Activated naive CD4-positive, alpha-beta T cell treated with Interleukin-2 at 50 U/mL for 16 hours (primary cell): ENCODE measurements at regions not wholly inside any gene's neighbourhood (a gene's known extent, or its start where the extent isn't known, plus 50 kb on each side); places are given as distances from the start of the nearest gene placed in this dataset.
"Not testable (repeated sequence)": the region's sequence is repeated elsewhere in the genome, so short reads cannot be mapped to it uniquely, and the experiment has no call there.

Source experiments
- DNase-seq: peaks from one replicate; pipeline ENCODE4 v3.0.0-alpha.2; 2020

DNA sequence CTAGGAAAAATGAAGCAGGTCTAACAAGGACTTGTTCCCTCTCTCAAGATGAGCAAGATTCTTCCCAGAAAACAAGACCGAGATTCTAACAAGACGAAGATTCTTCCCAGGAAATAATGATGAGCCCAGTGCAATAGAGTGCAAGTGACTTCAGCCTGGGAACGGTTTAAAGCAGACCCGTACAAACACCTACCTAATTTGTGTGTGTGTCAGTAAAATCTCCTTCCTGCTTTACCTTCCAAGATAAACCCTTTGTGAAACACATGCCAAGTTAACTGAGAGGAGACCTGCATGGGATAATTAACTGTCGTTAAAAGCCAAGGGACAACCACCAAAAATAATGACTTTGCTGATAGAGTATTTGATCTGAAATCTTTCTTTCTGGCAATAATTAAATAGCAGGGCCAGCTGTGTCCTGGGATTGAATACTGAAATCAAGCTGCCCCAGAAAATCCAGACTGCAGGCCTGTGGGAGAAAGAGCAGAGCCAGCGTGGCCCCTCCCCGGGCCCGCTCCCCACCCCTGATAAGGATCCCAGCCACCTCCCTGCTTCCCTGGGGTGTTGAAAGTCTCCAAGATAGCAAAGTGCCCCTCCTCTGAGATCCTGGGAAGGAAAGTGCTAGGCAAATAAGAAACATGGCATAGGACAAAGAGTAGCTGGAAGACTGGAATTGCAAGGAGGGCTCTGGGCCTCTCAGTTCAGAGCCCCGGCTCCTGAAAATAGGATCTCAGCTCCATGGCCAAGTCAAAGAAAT is 145.5 kb downstream of the CYP26B1 start:
- no peak for DNase-seq

- no peak for DNase-seq
Observed at GRCh38 chr2:72000110-72000509, 147.6 kb downstream of the CYP26B1 start.

DNA sequence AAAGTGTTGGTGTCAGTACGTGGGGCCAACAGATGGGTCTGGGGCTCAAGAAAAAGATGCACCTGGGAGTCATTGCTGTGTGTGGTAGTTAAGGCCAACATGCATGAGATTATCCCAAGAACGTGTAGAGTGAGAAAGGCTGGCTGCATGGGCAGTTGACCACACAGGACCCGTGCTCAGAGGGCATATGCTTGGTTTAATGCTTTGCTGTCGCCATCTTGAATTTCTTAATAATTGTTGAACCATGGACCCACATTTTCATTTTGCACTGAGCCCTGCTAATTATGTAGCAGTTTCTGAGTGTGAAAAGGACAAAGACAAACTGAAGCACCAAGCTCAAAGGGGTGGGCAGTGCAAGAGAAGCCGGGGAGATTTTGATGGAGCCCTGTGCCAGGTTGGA is 148.1 kb downstream of the CYP26B1 start:
- no peak for DNase-seq

GRCh38 chr2:71997843-71998242 is 149.8 kb downstream of the CYP26B1 start:
- no peak for DNase-seq

GRCh38 chr2:71995067-71995665 is 152.5 kb downstream of the CYP26B1 start:
- no peak for DNase-seq

GRCh38 chr2:71992036-71992435 is 155.6 kb downstream of the CYP26B1 start:
- no peak for DNase-seq

- no peak for DNase-seq
Observed at GRCh38 chr2:71991397-71991796, 156.3 kb downstream of the CYP26B1 start.

- DNase-seq, result no peak
Observed at GRCh38 chr2:71990826-71991225, 156.8 kb downstream of the CYP26B1 start.

- DNase-seq, result no peak
Observed at GRCh38 chr2:71990122-71990521, 157.5 kb downstream of the CYP26B1 start.

- DNase-seq, result no peak
Observed at GRCh38 chr2:71989671-71990070, 158.0 kb downstream of the CYP26B1 start.

DNA sequence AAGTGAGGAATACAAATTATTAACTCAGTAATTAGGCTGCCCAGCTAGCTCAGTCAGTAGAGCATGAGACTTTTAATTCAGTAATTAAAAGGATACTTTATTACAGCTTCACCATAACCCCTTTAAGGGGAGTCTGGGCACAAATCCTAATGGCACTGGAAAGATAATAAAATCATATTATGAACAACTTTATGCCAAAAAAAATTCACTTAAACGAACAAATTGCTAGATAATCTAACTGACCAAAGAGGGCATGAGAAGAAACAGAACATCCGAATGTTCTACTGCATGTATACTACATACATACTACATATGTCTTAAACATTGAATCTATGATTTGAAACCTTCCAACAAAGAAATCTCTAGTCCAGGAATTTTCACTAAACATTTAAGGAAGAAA is 159.5 kb downstream of the CYP26B1 start:
- no peak for DNase-seq

GRCh38 chr2:71976685-71977084 is 171.0 kb downstream of the CYP26B1 start:
- DNase-seq, result no peak

GRCh38 chr2:71974846-71975245 is 172.8 kb downstream of the CYP26B1 start:
- no peak for DNase-seq

DNA sequence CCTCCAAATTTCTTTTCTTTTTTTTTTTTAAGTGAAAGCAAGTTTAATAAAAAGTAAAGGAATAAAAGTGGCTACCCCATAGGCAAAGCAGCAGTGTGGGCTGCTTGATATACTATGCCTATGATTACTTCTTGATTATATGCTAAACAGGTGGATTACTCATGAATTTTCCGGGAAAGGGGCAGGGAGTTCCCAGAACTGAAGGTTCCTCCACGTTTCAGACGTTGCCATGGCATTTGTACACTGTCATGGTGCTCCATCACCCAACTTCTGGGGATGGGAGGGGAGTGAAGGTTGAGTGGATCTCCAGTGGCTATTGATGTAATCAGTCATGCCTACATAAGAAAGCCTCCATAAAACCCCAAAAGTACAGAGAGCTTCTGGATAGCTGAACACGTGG is 176.2 kb downstream of the CYP26B1 start:
- no peak for DNase-seq

DNA sequence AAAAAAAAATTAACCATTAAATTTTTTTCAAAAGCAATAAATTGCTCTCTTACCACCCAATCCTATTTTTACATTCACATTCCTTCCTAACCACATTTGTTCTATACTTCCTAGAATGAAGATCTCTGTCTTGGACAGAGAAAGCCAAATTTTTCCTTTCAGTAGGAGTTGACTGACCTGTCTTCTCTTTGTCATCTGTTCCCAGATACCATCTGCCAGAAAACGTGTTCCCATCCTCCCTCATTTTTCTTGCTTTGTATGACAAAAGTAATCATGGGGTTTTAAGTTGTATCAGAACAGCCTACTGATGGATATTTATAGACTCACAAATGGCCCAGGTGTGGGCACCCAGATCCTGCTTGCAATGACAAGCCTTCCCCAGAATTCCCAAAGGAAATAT is 182.1 kb downstream of the CYP26B1 start:
- DNase-seq, result no peak

GRCh38 chr2:71962911-71963694 is 184.6 kb downstream of the CYP26B1 start:
- no peak for DNase-seq

DNA sequence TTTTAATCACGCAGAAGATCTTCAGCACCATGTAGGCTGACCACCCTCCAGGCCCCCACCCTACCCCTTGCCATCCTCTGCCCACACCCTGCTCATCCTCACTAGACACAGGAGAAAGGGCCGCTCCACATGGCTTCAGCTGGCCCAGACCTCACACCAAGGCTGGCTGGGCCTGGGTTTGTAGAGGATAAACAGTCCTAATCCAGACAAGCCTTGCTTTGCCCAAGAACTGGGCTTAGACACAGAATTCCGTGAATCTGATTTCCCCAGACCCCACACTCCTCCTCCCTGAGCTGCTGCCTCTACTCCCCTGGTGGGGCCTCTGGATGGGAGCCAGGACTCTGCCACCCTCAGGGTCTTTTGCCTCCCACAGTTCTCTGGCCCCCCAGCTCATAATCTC is 185.3 kb downstream of the CYP26B1 start:
- DNase-seq, result no peak

- DNase-seq, result no peak
Observed at GRCh38 chr2:71961289-71962027, 186.2 kb downstream of the CYP26B1 start.

GRCh38 chr2:71959494-71959893 is 188.2 kb downstream of the CYP26B1 start:
- no peak for DNase-seq

DNA sequence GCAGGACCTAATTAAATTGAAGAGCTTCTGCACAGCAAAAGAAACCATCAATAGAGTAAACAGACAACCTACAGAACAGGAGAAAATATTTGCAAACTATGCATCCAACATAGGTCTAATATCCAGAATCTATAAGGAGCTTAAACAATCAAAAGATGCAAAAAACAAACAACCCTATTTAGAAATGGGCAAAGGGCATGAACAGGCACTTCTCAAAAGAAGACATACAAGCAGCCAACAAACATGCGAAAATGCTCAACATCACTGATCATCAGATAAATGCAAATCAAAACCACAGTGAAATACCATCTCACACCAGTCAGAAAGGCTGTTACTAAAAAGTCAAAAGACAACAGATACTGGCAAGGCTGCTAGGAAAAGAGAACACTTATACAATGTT is 189.2 kb downstream of the CYP26B1 start:
- DNase-seq, result not testable (repeated sequence)

DNA sequence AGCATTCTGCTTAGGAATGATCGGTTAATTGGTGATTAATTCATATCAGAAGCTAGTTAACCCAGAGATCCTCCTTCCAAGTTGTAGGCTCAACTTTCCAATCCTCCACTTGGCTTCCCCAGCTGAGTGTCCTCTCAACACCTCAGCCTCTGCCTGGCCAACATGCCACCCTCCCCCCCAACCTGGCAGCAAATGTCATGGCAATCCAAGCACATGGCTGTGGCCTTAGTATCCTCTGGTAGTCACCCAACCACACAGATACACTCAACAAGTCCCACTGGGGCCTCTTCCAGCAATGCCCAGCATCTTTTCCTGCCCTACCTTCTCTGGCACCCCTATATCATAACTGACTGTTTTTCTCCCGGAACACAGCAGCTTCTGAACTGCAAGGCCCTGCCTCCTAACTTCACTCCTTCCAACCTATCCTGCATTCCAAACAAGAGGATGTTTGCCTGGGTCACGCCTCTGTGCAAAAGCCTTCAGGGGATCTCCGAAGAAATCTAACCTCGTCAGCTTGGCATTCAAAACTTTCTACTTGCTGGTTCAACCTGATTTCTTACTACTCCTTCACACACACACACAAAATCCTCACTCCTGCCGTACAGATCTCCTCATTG is 195.0 kb downstream of the CYP26B1 start:
- DNase-seq, result no peak

- DNase-seq, result no peak
Observed at GRCh38 chr2:71951718-71952404, 195.8 kb downstream of the CYP26B1 start.
